Coronary artery (tissue), 2 donors: ENCODE measurements at regions not wholly inside any gene's neighbourhood (a gene's known extent, or its start where the extent isn't known, plus 50 kb on each side); places are given as distances from the start of the nearest gene placed in this dataset.

Experiments
- DNase-seq: peaks from one replicate; pipeline ENCODE4 v3.0.0-alpha.2; 2017; ENCODE audit warnings: low spot score
- H3K27ac ChIP-seq, 2 donors: fragments of 200-600 bp; sonication (generic); one replicate each; pipeline ENCODE4 v1.5.1; 2016 to 2019
- H3K4me3 ChIP-seq: fragments of 200-600 bp; sonication (generic); 2 replicates; pipeline ENCODE4 v1.5.1; 2016; ENCODE audit warnings: mild to moderate bottlenecking, moderate library complexity
- TF ChIP-seq, protein P1 (sequence below): fragments of 200-600 bp; sonication (generic); IDR thresholded peaks from one replicate; pipeline ENCODE4 v1.5.1; 2019; ENCODE audit warnings: antibody characterized with exemption

GRCh38 chr15:93683651-93684050 is 547.7 kb upstream of the MCTP2 start:
- DNase-seq = no peak
- TF ChIP-seq, protein P1, sequence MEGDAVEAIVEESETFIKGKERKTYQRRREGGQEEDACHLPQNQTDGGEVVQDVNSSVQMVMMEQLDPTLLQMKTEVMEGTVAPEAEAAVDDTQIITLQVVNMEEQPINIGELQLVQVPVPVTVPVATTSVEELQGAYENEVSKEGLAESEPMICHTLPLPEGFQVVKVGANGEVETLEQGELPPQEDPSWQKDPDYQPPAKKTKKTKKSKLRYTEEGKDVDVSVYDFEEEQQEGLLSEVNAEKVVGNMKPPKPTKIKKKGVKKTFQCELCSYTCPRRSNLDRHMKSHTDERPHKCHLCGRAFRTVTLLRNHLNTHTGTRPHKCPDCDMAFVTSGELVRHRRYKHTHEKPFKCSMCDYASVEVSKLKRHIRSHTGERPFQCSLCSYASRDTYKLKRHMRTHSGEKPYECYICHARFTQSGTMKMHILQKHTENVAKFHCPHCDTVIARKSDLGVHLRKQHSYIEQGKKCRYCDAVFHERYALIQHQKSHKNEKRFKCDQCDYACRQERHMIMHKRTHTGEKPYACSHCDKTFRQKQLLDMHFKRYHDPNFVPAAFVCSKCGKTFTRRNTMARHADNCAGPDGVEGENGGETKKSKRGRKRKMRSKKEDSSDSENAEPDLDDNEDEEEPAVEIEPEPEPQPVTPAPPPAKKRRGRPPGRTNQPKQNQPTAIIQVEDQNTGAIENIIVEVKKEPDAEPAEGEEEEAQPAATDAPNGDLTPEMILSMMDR = no peak
- Histone ChIP-seq H3K4me3 (no peak overlapping the region), H3K27ac (no peak overlapping the region)

DNA sequence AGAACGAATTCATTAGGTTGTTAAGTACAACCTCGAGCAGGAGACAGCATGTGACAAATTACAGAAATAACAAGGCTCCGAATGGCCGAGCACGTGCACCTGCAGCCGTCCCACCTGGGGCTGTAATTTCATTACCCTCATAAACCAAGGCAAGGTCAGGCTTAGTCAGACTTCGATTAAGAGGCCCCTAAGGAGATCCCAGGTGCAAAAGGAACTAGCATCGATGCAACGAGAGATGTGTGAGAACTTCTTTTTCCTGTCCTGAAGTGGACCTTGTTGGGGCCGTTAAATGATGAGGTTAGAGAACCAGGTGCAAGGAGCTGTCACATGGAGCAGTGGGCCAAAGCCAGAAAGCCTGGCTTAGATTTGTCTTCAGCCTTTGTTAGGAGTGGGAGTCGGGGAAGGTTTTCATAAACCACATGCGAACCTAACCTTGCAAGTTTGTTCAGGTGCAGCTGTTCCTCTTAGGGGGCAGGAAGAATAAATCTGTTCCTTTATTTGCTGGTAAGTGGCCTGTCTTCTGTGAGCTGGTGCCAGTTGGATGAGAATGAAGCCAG is 559.9 kb upstream of the MCTP2 start:
- Histone ChIP-seq H3K27ac (no peak overlapping the region), H3K4me3 (no peak overlapping the region)
- TF ChIP-seq, protein P1 = no peak
- no peak for DNase-seq

DNA sequence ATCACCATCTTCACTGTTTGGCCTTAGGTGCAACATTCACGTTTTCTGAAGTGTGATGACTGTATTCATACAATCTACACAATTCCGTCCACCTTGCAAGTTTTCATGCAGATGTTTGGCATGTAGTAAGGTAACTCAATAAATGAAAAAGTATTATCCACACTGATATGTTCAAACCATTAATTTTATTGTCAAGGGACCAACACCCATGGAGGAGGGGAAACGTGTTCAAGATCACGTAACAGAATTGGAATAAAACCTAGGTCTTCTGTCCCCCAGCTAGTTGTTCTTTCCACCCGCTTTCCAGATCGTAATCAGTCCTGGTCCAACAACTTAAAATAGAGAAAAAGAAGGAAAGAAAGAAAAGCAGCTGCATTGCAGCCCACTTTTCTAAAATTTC is 560.4 kb upstream of the MCTP2 start:
- TF ChIP-seq, protein P1 = no peak
- H3K27ac ChIP-seq = no peak overlapping the region
- no peak for DNase-seq
- no peak overlapping the region for H3K4me3 ChIP-seq

DNA sequence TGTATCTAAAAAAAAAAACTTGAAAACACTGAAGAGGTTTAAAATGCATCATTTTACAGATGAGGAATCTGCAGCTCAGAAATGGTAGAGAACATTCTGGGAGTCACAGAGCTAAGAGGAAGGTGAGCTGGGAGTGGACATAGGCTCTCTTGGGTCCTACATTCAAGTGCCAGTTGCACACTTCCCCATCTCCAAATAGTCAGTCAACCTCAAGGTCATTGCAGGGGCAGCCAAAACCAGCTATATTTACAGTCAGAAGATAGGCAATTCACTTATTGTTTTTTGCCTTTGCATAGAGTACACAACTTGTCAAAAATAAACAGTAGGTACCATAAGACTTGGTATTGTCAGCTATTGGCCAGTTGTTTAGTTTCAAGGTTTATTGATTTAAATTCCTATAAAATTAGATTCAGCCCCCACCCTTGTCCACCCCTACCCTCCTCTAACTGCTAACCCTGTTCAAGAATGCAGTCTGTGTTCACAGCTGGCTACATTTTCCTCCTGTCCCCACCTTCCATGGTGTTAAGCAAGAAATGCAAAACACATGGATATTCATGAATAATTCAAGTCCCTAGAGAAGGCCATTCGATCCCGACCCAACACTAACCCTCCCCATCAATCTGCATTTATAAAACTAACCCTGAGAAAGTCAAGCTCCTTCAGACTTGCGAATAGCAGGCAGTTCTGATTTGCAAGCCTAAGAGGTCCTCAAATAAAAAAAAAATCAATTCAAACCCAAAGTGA is 567.0 kb upstream of the MCTP2 start:
- DNase-seq = no peak
- no peak overlapping the region for H3K4me3 ChIP-seq

GRCh38 chr15:93662162-93662885 is 569.0 kb upstream of the MCTP2 start:
- TF ChIP-seq, protein P1 = no peak
- H3K27ac ChIP-seq = no peak overlapping the region
- no peak overlapping the region for H3K4me3 ChIP-seq
- DNase-seq = no peak

More for the DNA sequence above, 567.0 kb upstream of the MCTP2 start:
- TF ChIP-seq, protein P1 = no peak
- no peak overlapping the region for H3K27ac ChIP-seq

DNA sequence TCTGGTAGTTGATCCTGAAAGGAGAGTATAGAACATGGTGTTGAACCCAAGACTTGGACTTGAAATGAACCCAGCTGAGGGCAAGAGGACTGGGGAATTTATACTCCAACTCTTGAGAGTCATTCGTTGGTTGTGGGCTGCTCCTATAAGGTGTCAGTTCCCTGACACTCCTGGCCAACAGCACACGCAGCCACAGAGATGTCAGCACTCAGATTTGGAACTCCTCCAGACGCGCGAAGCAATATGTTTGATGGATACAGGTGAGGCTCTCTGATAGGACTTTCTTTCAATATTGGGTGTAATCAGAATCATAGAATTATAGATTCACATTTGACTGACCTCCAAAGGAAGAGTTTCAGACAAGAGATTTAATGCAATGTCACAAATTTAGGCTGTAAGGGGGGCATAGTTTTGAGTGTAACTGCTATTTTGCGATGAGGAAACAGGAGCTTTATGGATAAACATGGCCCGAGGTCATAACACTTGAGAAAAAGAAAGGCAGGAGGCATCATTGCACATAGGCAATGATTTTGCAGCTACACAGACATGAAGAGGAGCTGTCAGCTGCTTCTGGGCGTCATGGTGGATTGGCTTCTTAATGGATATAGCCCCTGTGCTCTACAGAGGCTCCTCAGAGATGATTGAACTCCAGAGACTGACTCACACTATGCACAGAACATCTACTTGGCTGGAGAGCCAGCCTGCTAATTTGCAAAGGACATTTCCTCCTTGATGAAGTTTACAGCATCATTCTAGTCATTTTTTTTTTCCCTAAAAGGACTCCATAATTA is 569.2 kb upstream of the RGMA start:
- Histone ChIP-seq H3K4me3 (no peak overlapping the region), H3K27ac (no peak overlapping the region)
- TF ChIP-seq, protein P1 = no peak
- DNase-seq = no peak
